GM20000 (cell line): ENCODE measurements at regions not wholly inside any gene's neighbourhood (a gene's known extent, or its start where the extent isn't known, plus 50 kb on each side); places are given as distances from the start of the nearest gene placed in this dataset.

Source experiments
- DNase-seq: peaks from one replicate; pipeline ENCODE4 v3.0.0; 2012; ENCODE audit warnings: low spot score
- CTCF ChIP-seq: IDR thresholded peaks from 2 replicates; pipeline ENCODE4 v1.5.1; 2012; ENCODE audit warnings: mild to moderate bottlenecking, control low read depth; ENCODE audit errors: extremely low read depth, missing control alignments

- no peak for TF ChIP-seq CTCF
Measured at GRCh38 chr15:61654002-61654740, 406.1 kb downstream of the VPS13C start.

GRCh38 chr15:61653110-61653509, 407.1 kb downstream of the VPS13C start:
- no peak for DNase-seq

More at GRCh38 chr15:61654002-61654740, 406.1 kb downstream of the VPS13C start:
- no peak for DNase-seq

GRCh38 chr15:61651267-61651666, 409.0 kb downstream of the VPS13C start:
- DNase-seq, result no peak
- TF ChIP-seq CTCF, result no peak

More at GRCh38 chr15:61653110-61653509, 407.1 kb downstream of the VPS13C start:
- TF ChIP-seq CTCF, result no peak

- no peak for TF ChIP-seq CTCF
Measured at GRCh38 chr15:61649046-61649445, 411.2 kb downstream of the VPS13C start.

GRCh38 chr15:61644550-61644949, 415.4 kb upstream of the RORA start:
- no peak for TF ChIP-seq CTCF
- DNase-seq, result no peak

More at GRCh38 chr15:61649046-61649445, 411.2 kb downstream of the VPS13C start:
- DNase-seq, result no peak

- DNase-seq, result no peak
- TF ChIP-seq CTCF, result no peak
Measured at GRCh38 chr15:61641645-61642044, 412.5 kb upstream of the RORA start.

- DNase-seq, result no peak
- no peak for TF ChIP-seq CTCF
Measured at GRCh38 chr15:61640756-61641155, 411.7 kb upstream of the RORA start.
